ENCODE measurements at regions not wholly inside any gene's neighbourhood (a gene's known extent, or its start where the extent isn't known, plus 50 kb on each side); places are given as distances from the start of the nearest gene placed in this dataset.

GRCh38 chr1:105362438-105362837 is 1612.7 kb downstream of the AMY1C start:
- no peaks in the 10 kb centered on the region for H3K4me1 ChIP-seq
- H3K4me3 ChIP-seq: no peak overlapping the region
- no peaks in the 10 kb centered on the region for H3K9me3 ChIP-seq
- intact Hi-C loops (cut with DNase I): no loop called here
- no peak for DNase-seq (ENCODE audit: extremely low spot score in 2 of 2)
- no peaks in the 10 kb centered on the region for H3K36me3 ChIP-seq
- no peak overlapping the region for H3K27ac ChIP-seq
- no peaks in the 10 kb centered on the region for H3K27me3 ChIP-seq
- no peak for TF ChIP-seq POLR2AphosphoS5 (IDR thresholded peaks at IDR 0.05; ENCODE audit: insufficient read depth in 1 of 2, low read depth in 1 of 2)
- no peak for TF ChIP-seq POLR2A (IDR thresholded peaks at IDR 0.05)
- TF ChIP-seq CTCF (IDR thresholded peaks at IDR 0.05): no peak

- no peaks in the 10 kb centered on the region for H3K27me3 ChIP-seq
- intact Hi-C loops (cut with DNase I): no loop called here
- no peaks in the 10 kb centered on the region for H3K4me1 ChIP-seq
- no peaks in the 10 kb centered on the region for H3K36me3 ChIP-seq
- H3K27ac ChIP-seq: no peak overlapping the region
- H3K9me3 ChIP-seq: no peaks in the 10 kb centered on the region
- TF ChIP-seq POLR2A (IDR thresholded peaks at IDR 0.05) (no peak), POLR2AphosphoS5 (IDR thresholded peaks at IDR 0.05; ENCODE audit: insufficient read depth in 1 of 2, low read depth in 1 of 2) (no peak), CTCF (IDR thresholded peaks at IDR 0.05) (no peak)
- no peak overlapping the region for H3K4me3 ChIP-seq
- DNase-seq (ENCODE audit: extremely low spot score in 2 of 2): no peak
Measured at GRCh38 chr1:105368446-105368845, 1618.7 kb downstream of the AMY1C start.

- Histone ChIP-seq H3K27me3 (no peaks in the 10 kb centered on the region), H3K36me3 (no peaks in the 10 kb centered on the region), H3K27ac (no peak overlapping the region), H3K9me3 (no peaks in the 10 kb centered on the region), H3K4me1 (no peaks in the 10 kb centered on the region), H3K4me3 (no peak overlapping the region)
- no peak for DNase-seq (ENCODE audit: extremely low spot score in 2 of 2)
- no peak for TF ChIP-seq POLR2AphosphoS5 (IDR thresholded peaks at IDR 0.05; ENCODE audit: insufficient read depth in 1 of 2, low read depth in 1 of 2)
- TF ChIP-seq CTCF (IDR thresholded peaks at IDR 0.05): no peak
- TF ChIP-seq POLR2A (IDR thresholded peaks at IDR 0.05): no peak
- intact Hi-C loops (cut with DNase I): no loop called here
Measured at GRCh38 chr1:105373681-105374080, 1624.0 kb downstream of the AMY1C start.

GRCh38 chr1:105386489-105386888 is 1636.8 kb downstream of the AMY1C start:
- Histone ChIP-seq H3K4me1 (no peaks in the 10 kb centered on the region), H3K4me3 (no peak overlapping the region), H3K36me3 (no peaks in the 10 kb centered on the region), H3K27ac (no peak overlapping the region), H3K27me3 (no peaks in the 10 kb centered on the region), H3K9me3 (no peaks in the 10 kb centered on the region)
- DNase-seq (ENCODE audit: extremely low spot score in 2 of 2): no peak
- TF ChIP-seq POLR2AphosphoS5 (IDR thresholded peaks at IDR 0.05; ENCODE audit: insufficient read depth in 1 of 2, low read depth in 1 of 2): no peak
- no peak for TF ChIP-seq POLR2A (IDR thresholded peaks at IDR 0.05)
- intact Hi-C loops (cut with DNase I): no loop called here

GRCh38 chr1:105396001-105396400 is 1646.3 kb downstream of the AMY1C start:
- Histone ChIP-seq H3K27me3 (no peaks in the 10 kb centered on the region), H3K27ac (no peak overlapping the region), H3K4me1 (no peaks in the 10 kb centered on the region), H3K36me3 (no peaks in the 10 kb centered on the region), H3K9me3 (no peaks in the 10 kb centered on the region), H3K4me3 (no peak overlapping the region)
- TF ChIP-seq CTCF (IDR thresholded peaks at IDR 0.05): no peak
- TF ChIP-seq POLR2AphosphoS5 (IDR thresholded peaks at IDR 0.05; ENCODE audit: insufficient read depth in 1 of 2, low read depth in 1 of 2): no peak
- TF ChIP-seq POLR2A (IDR thresholded peaks at IDR 0.05): no peak
- intact Hi-C loops (cut with DNase I): no loop called here
- no peak for DNase-seq (ENCODE audit: extremely low spot score in 2 of 2)

GRCh38 chr1:105398909-105399308 is 1649.2 kb downstream of the AMY1C start:
- intact Hi-C loops (cut with DNase I): no loop called here
- H3K27ac ChIP-seq: no peak overlapping the region

More at GRCh38 chr1:105398909-105399308, 1649.2 kb downstream of the AMY1C start:
- H3K27me3 ChIP-seq: no peaks in the 10 kb centered on the region
- no peaks in the 10 kb centered on the region for H3K36me3 ChIP-seq
- no peak overlapping the region for H3K4me3 ChIP-seq
- DNase-seq (ENCODE audit: extremely low spot score in 2 of 2): no peak
- no peaks in the 10 kb centered on the region for H3K9me3 ChIP-seq
- TF ChIP-seq POLR2A (IDR thresholded peaks at IDR 0.05): no peak
- no peak for TF ChIP-seq POLR2AphosphoS5 (IDR thresholded peaks at IDR 0.05; ENCODE audit: insufficient read depth in 1 of 2, low read depth in 1 of 2)
- TF ChIP-seq CTCF (IDR thresholded peaks at IDR 0.05): no peak
- no peaks in the 10 kb centered on the region for H3K4me1 ChIP-seq
